Psoas muscle (tissue), 7 donors: ENCODE measurements at regions not wholly inside any gene's neighbourhood (a gene's known extent, or its start where the extent isn't known, plus 50 kb on each side); places are given as distances from the start of the nearest gene placed in this dataset.

Experiments used
- ATAC-seq, 4 donors: fragments of 200-7000 bp; cut with Tn5 transposase; one replicate each; pipeline ENCODE4 v1.9.1; 2020; ENCODE audit warnings: moderate library complexity in 3 of 4, mild to moderate bottlenecking in 2 of 4
- DNase-seq, 2 donors: peaks; one replicate each; pipeline ENCODE4 v3.0.0-alpha.2; 2020
- H3K27ac ChIP-seq: fragments of 200-600 bp; one replicate; pipeline ENCODE4 v1.8.0; 2022
- H3K27me3 ChIP-seq, 3 donors: fragments of 200-600 bp in 1 of 3; one replicate each; pipeline versions ENCODE4 v1.6.1 to v1.8.0; 2013 to 2022; ENCODE audit warnings: low read length in 2 of 3, mild to moderate bottlenecking in 2 of 3, moderate library complexity in 1 of 3; ENCODE audit not compliant: insufficient read depth in 3 of 3
- H3K36me3 ChIP-seq, 2 donors: fragments of 200-600 bp in 1 of 2; one replicate each; pipeline versions ENCODE4 v1.6.1 to v1.8.0; 2013 to 2022; ENCODE audit warnings: low read depth in 1 of 2, mild to moderate bottlenecking in 1 of 2, moderate library complexity in 1 of 2; ENCODE audit not compliant: insufficient read depth in 1 of 2
- H3K4me1 ChIP-seq: fragments of 200-600 bp; one replicate; pipeline ENCODE4 v1.8.0; 2022
- H3K4me3 ChIP-seq: fragments of 200-600 bp; one replicate; pipeline ENCODE4 v1.8.0; 2022; ENCODE audit warnings: mild to moderate bottlenecking
- H3K9me3 ChIP-seq: fragments of 200-600 bp; one replicate; pipeline ENCODE4 v1.8.0; 2022
- WGBS, 3 donors: extraction: QIAGEN DNeasy Blood & Tissue Kit; methylation state at CpG; one replicate each; pipeline versions ENCODE4 v1.1.6 to v1.1.7; 2013; 5-methylcytosine and 5-hydroxymethylcytosine counted together
- intact Hi-C, 2 donors: fragments of 100-400 bp; cut with DNase I; formaldehyde crosslinking; loops; one replicate each; pipeline versions ENCODE4 v1.11.0 to v1.14.2; 2022
- TF ChIP-seq, protein P1 (sequence below): fragments of 200-600 bp; IDR thresholded peaks from one replicate; pipeline ENCODE4 v1.8.0; 2022; ENCODE audit warnings: antibody characterized with exemption
- donor health status: healthy with polysubstance abuse.
- donor health status: DM: no; HTN: no; CAD: no; lungs with moderate emphysema.
- donor health status: Bipolar disorder and iron deficiency.
- donor health status: healthy.
- donor health status: DM: yes; HTN: yes; CAD: no.
- donor health status: DM: no; HTN: no; CAD: no.
- donor health status: DM: yes; HTN: yes; CAD: no.

DNA sequence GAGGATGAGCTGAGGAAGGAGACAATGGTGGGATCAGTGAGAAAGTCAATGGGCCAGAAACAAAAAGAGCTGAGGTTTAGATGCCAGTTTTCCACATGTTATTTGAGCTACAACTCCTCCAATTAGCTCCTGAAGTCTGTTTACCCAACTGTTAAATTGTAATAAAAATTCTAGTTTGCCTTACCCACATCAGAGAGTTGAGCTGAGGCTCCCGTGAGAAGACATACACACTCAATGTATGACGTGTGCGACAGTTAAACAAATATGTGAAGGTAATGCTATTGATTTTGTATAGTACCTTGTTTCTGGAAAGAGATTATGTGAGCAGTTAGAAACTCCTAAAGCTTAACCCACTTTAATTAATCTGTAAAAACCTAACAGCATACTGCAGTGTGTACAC lies 318.1 kb upstream of the GRM7 start:
- Histone ChIP-seq H3K27me3 (peaks cover 0 to 1% (median 0%) of the 10 kb centered on the region in 3 donors), H3K36me3 (no peaks in the 10 kb centered on the region), H3K9me3 (no peaks in the 10 kb centered on the region), H3K4me1 (no peaks in the 10 kb centered on the region), H3K27ac (no peak overlapping the region), H3K4me3 (no peak overlapping the region)
- intact Hi-C loops, result no loop called here
- DNase-seq (no peak), ATAC-seq (no peak)
- TF ChIP-seq, protein P1, sequence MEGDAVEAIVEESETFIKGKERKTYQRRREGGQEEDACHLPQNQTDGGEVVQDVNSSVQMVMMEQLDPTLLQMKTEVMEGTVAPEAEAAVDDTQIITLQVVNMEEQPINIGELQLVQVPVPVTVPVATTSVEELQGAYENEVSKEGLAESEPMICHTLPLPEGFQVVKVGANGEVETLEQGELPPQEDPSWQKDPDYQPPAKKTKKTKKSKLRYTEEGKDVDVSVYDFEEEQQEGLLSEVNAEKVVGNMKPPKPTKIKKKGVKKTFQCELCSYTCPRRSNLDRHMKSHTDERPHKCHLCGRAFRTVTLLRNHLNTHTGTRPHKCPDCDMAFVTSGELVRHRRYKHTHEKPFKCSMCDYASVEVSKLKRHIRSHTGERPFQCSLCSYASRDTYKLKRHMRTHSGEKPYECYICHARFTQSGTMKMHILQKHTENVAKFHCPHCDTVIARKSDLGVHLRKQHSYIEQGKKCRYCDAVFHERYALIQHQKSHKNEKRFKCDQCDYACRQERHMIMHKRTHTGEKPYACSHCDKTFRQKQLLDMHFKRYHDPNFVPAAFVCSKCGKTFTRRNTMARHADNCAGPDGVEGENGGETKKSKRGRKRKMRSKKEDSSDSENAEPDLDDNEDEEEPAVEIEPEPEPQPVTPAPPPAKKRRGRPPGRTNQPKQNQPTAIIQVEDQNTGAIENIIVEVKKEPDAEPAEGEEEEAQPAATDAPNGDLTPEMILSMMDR, result no peak
- WGBS, 3 donors, result 88 to 93% (median 91%) methylated on average over 3 of the region's 3 CpGs

DNA sequence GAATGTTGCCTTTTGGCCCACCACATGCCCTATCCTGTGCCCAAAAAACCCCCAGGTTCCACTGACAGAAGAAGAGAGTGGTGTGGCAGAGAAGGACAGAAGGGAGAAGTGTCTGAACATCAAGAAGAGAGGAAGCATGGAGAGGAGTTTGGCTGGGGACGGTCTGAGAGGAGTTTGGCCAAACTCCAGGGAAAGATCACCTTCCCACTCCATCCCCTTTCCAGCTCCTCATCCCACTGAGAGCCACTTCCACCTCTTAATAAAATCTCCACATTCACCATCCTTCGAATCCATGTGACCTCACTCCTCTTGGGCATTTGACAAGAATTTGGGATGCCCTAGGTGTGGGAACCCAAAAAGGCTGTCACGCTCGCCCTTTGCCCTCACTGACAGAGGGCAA lies 311.6 kb upstream of the GRM7 start:
- DNase-seq (no peak), ATAC-seq (no peak)
- Histone ChIP-seq H3K4me1 (no peaks in the 10 kb centered on the region), H3K9me3 (no peaks in the 10 kb centered on the region), H3K27me3 (no peaks in the 10 kb centered on the region), H3K4me3 (no peak overlapping the region), H3K36me3 (no peaks in the 10 kb centered on the region), H3K27ac (no peak overlapping the region)
- 80 to 89% (median 87%) methylated on average over 4 of the region's 4 CpGs for WGBS, 3 donors
- TF ChIP-seq, protein P1, result no peak
- intact Hi-C loops, result no loop called here

DNA sequence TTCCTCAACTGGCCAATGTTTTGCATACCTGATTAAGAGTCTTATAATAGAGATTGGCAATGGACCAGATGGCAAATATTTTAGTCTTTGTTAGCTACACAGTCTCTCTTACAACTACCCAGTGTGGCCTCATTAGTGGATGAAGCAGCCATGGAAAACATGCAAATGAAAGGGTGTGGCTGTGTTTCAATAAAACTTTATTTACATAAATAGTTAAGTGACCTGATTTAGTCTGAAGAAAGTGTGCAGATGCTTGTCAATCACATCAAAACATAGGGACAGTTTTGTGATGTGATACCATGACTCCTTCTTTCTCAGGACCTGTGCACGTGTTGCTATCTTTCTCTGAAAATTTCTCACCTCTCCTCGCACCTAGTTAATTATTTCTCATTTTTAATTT lies 309.8 kb upstream of the GRM7 start:
- H3K27ac ChIP-seq, result no peak overlapping the region
- no peaks in the 10 kb centered on the region for H3K36me3 ChIP-seq
- H3K4me1 ChIP-seq, result no peaks in the 10 kb centered on the region
- 69 to 71% (median 70%) methylated on average over 2 of the region's 2 CpGs for WGBS, 3 donors
- no peaks in the 10 kb centered on the region for H3K27me3 ChIP-seq
- TF ChIP-seq, protein P1, result no peak
- ATAC-seq, result no peak
- no peaks in the 10 kb centered on the region for H3K9me3 ChIP-seq
- intact Hi-C loops, result no loop called here
- H3K4me3 ChIP-seq, result no peak overlapping the region
- no peak for DNase-seq

DNA sequence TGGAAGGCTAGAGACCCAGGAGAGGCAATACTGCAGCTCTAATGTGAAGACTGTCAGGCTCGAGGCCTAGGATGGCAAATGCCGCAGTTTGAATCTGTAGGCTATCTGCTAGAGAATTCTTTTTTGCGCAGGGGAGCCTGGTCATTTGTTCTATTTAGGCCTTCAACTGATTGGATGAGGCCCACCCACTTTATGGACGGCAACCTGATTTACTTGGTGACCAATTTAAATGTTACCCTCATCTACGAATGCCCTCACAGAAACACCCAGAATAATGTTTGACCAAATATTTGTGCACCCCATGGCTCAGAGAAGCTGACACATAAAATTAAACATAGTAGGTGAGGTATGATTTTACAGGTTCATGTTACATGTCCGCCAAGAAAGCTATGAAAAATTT lies 300.7 kb upstream of the GRM7 start:
- ATAC-seq (no peak), DNase-seq (no peak)
- Histone ChIP-seq H3K4me3 (no peak overlapping the region), H3K27me3 (no peaks in the 10 kb centered on the region), H3K36me3 (no peaks in the 10 kb centered on the region), H3K27ac (no peak overlapping the region), H3K4me1 (no peaks in the 10 kb centered on the region), H3K9me3 (no peaks in the 10 kb centered on the region)
- TF ChIP-seq, protein P1, result no peak
- intact Hi-C loops, result no loop called here
- WGBS, 3 donors, result 88 to 91% (median 91%) methylated on average over 6 of the region's 6 CpGs

DNA sequence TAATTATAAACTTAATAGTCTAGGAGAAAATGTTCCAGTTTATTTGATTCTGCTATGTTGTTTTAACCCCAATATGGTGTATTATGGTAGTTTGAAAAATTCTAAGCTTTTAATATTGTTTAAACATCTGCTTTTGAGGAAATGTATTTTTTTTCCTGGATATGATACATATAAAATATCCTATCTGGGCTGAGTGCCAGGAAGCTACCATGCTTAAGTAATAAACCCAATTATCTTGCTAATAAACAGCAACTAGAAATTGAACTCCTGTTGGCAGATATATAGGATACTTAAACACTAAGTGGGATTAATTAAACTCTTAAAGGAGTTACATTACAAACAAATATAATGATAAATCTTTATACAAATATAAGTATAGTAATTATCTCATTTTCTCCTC lies 293.7 kb upstream of the GRM7 start:
- TF ChIP-seq, protein P1, result no peak
- intact Hi-C loops, result no loop called here
- Histone ChIP-seq H3K9me3 (no peaks in the 10 kb centered on the region), H3K4me3 (no peak overlapping the region), H3K27me3 (no peaks in the 10 kb centered on the region), H3K4me1 (no peaks in the 10 kb centered on the region), H3K36me3 (no peaks in the 10 kb centered on the region), H3K27ac (no peak overlapping the region)
- ATAC-seq (no peak), DNase-seq (no peak)
